ENCODE measurements at regions not wholly inside any gene's neighbourhood (a gene's known extent, or its start where the extent isn't known, plus 50 kb on each side); places are given as distances from the start of the nearest gene placed in this dataset.

DNA sequence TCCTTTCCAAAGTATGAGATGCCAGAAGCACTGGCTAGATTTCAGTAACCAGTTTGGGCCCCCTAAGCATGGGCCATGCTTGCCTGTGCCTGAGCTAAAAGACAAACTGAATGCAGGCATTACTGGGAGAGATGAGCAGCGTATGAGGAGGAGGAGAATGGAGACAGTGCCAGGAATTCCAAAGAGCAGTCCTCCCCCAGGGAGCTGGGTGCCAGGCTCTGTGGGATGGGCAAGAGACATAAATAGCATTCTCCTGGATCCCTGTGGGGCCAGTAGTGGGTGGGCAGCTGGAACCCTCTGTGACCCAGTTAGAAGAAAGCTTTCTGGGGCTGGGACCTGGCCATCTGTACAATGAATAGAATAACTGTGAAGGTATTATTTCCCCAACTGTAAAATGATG lies 235.6 kb downstream of the KCNA4 start:
- no peak for DNase-seq

DNA sequence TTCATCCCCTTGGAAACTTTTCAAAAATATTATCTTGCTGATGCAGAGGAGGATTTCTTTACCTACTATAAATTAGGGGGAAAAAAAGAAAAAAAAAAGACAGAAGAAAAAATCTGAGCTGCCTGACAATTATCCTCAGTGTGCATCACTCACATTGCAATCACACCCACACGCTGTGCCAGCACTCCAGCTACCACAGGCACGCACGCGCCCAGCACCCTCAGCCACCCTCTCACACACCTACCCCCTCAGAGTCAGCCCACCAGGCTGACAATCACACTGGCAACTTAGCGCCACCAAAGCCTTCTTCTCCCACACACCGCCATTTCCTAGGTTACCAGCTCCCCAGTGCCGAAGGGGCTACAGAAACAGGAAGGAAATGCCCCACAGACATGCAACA lies 236.1 kb downstream of the KCNA4 start:
- DNase-seq: no peak

DNA sequence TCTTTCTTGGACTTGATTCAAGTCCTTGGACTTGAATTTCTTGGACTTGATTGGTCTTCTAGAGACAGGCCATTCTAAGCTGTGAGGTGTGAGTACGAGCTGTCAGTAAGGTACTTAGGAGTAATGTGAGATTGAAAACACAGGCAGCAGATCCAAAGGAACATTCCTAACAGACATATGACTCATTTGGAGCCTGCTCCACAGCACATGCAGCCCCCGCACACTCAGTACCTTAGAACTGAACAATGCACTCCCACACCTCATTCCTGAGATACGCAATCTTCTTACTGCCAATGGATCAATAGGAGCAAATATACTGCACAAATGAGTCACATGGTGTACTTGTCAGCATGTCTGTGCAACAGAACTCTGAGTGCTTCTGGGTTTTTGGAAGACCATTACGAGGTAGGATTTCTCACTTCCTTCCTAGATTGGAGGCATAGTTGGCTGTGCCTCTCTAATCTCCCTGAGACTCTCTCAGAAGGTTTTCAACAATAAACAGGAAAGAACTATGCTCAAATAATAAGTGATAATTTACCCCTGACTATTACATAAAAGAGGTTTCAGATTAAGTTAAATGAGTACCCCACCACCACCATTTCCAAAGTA lies 243.1 kb downstream of the KCNA4 start:
- no peak for DNase-seq

DNA sequence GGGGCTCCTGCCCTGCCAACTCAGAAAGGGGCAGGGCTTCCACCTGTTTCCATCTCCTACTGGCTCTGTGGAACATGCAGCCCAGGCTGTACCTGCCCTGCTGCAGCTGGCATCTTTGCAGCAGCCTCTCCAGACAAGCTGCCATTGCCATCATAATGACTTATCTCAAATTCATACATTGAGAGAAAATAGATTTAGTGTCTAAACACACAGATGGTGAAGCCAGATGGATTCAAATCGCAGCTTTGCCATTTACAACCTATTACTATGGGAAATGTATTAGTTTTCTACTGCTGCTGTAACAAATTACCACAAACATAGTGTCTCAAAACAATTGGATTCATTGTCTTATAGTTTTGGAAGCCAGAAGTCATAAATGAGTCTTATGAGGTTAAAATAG lies 260.0 kb downstream of the KCNA4 start:
- DNase-seq: no peak

DNA sequence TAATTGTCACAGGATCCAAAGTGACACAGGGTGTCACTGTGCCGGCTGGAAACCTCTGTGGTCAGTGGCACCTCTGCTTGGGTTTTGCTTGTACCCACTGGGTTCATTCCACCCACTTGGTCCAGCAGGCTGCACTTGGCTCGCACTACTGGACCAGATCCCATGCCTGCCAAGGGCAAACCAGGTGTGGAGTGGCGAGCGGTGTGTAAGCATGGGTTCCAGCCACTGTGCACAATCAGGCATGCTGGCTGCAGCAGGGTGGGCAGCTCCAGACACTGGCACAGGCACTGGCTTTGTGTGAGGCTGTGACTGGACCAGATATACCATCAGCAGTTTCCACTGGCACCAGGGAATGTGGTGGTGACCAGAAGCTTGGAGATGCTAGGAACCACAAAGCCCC lies 261.4 kb downstream of the KCNA4 start:
- no peak for DNase-seq

DNA sequence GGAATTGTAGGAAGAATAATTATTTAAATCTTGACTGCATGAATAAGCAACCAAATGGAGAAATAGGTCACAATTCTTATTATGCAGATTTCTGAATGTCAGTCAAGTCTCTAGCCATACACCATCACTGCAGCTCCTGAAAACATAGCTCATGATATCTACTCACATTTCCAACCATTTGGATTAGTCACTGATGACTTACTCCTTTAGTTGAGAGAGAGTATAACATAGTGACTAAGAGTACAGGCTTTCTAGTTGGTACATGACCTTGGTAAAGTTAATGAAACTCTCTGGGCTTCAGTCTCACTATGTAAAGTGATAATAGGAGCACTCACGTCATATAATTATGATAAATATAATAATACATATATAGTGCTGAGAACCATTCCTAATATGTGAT lies 265.2 kb downstream of the KCNA4 start:
- no peak for DNase-seq

DNA sequence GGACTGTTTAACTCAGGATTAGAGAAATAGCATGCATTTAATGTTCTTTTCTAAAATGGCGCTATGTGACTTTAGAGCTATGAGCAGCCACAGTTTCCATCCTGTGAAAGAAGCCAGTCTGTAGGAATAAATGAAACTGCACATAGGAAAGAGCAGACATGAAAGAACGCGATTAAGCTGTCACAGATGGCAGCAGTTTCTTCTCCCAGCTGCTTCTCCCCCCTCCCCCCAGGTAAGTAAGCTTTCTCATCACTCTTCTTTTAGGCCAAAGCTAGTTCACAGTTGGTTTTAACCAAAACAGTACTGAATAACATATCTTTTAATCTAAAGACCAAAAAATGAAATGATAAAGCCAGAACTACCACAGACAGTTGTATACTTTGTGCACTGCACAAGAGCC lies 266.4 kb downstream of the KCNA4 start:
- no peak for DNase-seq

DNA sequence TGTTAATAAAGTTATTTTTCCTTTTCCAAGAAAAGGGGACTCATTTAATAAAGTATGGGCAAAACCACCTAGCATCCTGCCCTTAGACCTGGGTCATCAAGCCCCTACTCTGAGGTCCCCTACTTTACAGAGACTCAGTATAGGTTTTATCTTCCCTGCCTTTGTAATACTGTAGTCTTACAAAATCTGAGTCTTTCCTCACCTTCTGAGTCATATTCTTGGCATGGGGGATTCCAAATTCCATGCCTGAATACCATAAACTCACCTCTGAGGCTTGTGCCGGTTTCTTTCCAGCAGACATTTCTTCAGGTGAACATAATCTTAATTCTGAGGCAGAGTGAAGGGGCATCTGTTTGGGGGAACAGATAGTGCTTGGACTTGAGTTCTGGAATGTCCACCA lies 282.5 kb downstream of the KCNA4 start:
- DNase-seq: no peak

DNA sequence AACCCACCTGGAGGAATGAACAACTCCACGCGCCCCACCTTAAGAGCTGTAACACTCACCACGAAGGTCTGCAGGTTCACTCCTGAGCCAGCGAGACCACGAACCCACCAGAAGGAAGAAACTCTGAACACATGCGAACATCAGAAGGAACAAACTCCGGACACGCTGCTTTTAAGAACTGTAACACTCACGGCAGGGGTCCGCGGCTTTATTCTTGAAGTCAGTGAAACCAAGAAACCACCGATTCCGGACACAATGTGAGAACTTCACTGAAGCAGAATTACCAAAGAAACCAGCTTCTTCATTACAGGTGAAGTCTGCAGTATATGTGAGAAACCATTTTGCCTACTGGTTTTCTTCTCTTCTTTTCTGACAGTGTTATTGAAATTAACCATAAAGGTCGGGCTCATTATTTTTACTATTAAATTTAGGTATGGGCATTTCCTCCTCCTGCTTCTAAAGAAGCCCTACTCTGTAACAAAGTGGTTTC lies 303.0 kb downstream of the KCNA4 start:
- DNase-seq: no peak

DNA sequence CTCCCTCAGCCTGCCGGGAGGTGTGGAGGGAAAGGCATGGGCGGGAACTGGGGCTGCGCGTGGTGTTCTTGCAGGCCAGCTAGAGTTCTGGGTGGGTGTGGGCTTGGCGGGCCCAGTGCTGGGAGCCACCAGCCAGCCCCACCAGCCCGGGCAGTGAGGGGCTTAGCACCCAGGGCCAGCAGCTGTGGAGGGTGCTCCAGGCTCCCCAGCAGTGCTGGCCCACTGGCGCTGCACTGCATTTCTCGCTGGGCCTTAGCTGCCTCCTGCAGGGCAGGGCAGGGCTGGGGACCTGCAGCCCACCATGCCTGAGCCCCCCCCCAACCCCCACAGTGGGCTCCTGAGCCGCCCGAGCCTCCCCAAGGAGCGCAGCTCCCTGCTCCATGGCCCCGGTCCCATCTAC lies 304.2 kb downstream of the KCNA4 start:
- DNase-seq: no peak

DNA sequence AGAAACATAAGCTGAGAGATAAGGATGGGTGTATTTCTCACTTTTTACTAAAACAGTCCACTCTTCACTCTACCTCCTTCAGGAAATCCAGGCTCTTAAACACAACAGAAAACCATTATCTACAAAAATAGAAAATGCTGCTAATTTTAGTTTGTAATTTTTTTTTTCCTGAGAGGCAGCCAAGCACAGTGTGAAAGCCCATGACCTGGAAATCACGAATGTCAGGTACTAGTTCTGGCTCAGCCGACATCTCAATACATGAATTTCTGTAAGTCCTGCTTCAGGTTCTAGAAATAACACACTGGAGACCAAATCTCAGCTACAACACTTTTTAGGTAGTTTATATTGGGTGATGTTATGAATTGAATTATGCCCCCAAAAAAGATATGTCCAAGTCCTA lies 308.9 kb downstream of the KCNA4 start:
- DNase-seq: no peak

DNA sequence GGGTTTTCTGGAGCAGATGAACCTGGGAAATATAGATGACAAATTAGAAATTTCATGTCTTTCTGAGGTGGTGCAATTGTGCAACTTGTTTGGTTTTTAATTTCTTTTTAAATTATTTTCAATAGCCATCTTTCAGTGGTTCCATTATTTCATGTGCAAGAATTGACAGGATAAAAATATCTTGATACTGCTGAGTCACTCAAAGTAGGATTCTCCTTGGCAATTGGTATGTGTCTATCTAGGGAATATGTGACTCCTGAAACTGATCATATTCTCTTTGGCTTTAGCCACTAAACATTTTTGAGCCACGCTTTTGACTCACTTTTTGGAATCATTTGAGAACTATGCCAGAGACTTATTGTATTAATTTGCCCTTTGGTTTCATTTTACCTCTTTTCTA lies 331.5 kb downstream of the KCNA4 start:
- DNase-seq: no peak

DNA sequence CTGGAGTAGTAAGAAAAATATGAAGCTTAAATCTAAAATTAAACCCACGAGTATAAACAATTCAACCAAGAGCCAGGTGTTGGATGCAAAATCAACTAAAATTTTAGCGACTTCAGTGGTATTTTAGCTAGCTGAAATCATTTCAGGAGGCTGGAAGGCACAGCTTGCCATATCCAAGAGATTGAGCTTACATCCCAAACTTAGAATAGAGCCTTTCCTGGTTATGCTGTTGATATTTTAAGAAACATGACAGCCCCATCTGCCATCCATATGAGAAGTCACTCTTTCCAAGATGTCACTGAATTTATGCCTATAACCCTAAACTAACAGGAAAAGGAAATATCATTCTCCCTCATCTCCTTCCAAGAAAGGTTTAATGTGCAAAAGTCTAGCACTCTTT lies 334.0 kb downstream of the KCNA4 start:
- DNase-seq: no peak

DNA sequence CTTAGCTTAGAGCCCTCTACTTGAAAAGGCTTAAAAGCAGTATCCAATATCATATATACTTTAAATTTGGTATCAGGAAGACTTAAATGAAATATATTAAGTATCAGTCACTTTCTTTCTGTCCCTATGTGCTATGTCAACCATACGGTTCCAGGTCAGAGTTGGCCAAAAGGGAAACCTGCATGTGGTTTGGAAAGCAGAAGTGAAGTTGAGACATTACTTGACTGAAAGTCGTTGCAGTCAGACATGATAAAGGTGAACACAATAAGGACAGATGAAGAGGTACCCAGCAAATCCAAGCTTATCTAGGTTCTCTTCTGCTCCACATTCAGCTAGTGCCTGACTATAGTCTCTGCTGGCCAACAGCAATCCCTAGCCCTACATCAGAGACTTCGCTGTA lies 336.8 kb downstream of the KCNA4 start:
- no peak for DNase-seq

DNA sequence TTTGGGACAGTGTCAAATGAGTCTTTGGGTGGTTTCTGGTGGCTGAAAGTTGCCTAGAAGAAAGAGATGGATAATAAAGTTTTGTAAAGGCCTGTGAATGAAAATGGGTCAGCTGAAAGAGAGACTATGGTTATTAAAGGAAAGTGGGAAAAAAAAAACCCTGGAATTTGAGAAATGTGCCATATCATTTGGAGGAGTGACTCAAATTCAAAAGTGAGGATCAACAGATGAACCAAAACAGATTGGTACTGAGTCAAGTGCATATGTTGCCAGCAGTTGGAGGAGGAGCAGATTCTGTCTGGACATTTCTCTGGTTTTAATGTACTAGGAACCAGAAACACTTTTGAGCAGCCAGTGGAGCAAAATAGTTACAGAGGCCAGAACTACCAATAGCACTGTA lies 339.8 kb downstream of the KCNA4 start:
- DNase-seq: no peak

DNA sequence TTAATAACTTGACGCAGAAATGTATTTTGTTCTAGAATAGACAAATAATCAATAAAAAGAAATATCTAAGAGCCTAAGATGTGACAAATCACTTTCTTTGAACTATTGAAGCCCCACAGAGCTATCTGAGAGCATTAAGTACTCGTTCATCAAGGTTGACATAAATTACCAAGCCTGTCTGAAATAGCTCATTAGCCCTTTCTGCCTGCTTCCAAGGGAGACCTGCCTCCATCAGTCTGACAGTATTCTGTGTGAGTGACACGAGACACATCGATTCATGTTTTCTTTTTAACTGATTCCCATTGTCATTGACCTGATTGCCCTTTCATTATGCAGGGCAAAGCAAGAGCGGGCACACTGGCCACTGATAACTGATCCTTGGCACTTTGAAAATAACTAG lies 347.5 kb downstream of the KCNA4 start:
- no peak for DNase-seq

DNA sequence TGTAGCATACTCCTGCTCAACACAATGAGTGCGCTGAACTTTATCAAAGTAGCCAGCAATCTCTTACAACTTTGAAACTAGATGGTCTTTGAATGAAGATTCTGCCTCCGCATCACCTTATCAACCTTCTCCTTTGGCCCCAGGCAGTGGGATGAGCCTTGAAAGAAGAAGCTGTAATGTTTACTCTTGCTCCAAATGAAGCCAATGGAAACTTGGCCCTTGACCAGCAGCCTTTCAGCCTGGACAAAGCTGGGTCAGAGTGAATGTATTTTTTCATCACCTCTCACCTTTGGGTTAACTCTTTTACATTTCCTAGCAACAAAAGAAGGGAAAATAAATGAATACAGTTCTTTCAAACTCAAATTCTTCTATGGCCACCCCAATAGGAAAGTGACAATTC lies 359.1 kb downstream of the KCNA4 start:
- no peak for DNase-seq

DNA sequence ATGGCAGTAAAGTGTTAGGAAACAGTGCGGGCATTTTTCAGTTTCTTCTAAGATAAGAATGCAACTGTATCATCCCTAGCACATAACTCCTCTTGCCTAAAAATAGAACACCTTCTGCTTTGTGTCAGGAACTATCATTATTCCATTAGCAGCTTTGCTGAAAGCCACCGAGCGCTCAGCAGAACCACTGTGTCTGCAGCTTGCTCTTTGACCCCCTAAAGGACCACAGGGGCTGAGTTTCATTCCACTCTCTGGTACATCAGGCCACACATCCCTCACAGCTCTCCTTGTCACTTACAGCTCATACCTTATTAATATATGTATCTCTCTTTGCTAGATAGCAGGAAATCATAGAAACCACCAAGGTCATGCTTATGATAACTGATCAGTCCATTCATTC lies 360.2 kb downstream of the KCNA4 start:
- DNase-seq: no peak

DNA sequence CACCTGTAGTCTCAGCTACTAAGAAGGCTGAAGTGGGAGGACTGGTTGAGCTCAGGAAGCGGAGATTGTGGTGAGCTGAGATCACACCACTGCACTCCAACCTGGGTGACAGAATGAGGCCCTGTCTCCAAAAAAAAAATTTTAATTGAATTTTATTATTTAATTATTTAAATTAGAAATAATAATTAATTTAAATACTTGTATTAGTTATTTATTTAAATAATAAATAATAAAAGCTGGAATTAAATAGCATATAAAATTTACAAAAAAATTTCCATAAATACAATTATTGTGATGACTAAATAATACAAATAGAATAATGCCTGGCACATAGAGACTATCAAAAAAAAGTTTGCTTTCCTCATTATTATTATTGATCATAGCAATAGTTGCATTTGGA lies 371.5 kb downstream of the KCNA4 start:
- DNase-seq: no peak

DNA sequence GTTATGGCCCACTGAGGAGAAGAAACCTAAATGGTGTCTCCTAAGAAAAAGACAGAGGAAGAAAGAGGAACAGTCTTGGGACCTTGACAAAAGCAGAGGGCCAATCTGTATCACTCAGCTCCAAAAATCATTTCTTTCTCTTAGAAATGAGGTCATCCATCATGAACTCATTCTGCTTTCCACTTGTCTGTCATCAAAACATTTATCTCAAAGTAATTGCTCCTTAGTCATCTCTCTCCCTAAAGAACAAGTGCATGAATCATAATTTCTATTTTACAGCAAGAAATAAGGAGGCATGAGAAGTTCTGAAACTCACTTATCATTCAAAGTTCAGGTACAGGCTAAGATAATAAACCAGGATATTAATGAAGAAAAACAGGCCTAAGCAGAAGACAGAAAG lies 375.6 kb downstream of the KCNA4 start:
- no peak for DNase-seq

DNA sequence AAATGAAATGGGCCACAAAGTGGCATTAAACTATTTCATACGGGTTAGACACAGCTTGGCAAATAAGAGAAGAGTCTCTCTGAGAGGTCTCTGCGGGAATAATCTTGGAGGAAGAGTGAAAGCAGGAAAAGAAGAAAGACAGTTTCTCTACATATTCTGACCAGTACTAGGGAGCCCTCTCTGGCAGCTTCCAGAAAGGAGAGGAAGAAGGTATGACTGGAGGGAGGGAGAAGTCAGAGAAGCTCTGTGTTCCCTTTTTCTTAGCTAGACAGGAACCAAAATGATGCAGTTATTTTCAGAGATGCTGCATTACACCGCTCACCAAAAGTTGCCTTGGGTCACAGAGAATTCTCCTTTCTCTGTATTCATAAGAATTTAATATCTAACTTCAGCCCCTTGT lies 382.1 kb downstream of the KCNA4 start:
- no peak for DNase-seq

DNA sequence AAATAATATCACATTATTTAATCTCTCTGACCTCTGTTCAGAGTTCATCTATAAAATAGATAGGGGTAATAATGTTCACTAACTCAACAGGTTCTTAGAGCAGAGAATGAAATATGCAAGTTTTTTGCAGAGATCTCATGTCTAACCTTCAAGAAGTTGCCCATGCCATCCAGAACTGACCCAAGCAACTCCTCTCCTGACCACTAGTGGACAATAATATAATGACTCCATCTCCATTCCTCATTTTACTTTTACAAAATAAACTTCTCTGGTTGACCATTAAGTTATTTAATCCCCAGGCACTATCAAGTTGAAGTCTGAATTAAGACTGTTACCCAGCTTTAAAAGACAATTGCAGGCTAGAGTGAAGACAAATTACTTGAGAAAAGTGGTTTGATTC lies 382.6 kb downstream of the KCNA4 start:
- DNase-seq: no peak

DNA sequence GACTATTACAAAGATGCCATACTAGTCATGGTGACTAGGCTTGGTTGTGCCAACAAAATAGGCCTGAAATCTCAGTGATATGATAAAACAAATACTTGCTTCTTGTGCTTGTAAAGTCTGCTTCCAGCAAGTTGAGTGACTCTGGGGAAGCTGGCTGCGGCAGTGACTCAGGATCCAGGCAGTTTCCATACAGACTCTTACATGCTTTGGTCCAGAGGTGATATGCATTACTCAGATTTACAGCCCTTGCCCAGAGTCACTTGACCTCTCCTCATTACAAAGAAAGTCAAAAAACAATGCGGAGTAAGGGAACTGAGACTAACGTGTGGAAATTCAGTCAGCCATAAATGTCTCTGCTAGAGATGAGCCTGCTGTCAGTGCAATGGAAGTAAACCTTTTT lies 387.5 kb downstream of the KCNA4 start:
- DNase-seq: no peak

DNA sequence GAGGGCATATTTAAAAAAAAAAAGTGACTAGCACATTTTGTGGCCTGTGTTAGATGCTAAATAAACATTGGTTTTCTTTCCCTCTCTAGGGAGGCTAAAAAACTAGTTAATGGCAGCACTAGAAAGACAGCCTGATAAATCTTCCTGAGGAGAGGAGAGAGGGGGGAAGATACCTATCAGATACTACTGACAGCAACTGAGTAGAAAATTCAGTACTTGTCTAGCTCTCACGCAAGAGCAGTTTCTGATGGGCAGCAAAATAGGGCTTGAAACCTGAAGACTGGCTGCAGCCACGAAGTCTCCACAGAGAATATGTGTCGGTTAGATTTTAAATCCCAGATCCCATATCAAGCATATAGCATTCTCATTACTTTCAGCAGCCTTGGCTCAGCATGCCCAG lies 388.2 kb downstream of the KCNA4 start:
- DNase-seq: no peak

DNA sequence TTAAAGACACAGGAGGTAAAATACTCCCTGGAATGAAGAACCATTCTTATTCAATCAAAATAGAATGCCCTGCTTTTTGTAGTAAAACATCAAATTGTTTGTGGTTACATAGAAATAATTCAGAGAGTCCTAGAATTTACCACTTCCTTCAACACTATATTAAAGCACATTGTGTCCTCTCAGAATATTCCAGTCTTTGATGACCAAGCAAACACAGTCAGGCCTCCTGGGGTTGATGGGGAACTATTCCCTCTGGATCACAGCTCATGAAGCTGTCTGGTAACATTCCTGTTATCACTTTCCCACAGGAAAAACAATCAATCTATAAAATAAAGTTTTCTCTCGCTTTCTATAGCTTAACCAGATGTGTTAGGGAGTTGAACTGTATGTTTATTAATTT lies 389.3 kb downstream of the KCNA4 start:
- no peak for DNase-seq
